Fibroblast of skin of right biceps (primary cell): ENCODE measurements at regions not wholly inside any gene's neighbourhood (a gene's known extent, or its start where the extent isn't known, plus 50 kb on each side); places are given as distances from the start of the nearest gene placed in this dataset.
"Not testable (repeated sequence)": the region's sequence is repeated elsewhere in the genome, so short reads cannot be mapped to it uniquely, and the experiment has no call there.

Experiments used
- DNase-seq: peaks from one replicate; pipeline ENCODE4 v3.0.0-alpha.2; 2013

- no peak for DNase-seq
These were observed 386.5 kb upstream of the SPRY2 start for GRCh38 chr13:80727321-80727975.

GRCh38 chr13:80726868-80727267 lies 385.9 kb upstream of the SPRY2 start:
- DNase-seq: no peak

GRCh38 chr13:80721689-80722088 lies 380.8 kb upstream of the SPRY2 start:
- no peak for DNase-seq

- no peak for DNase-seq
These were observed 378.0 kb upstream of the SPRY2 start for GRCh38 chr13:80718970-80719369.

- DNase-seq: no peak
These were observed 376.9 kb upstream of the SPRY2 start for GRCh38 chr13:80717776-80718175.

- DNase-seq: peak; percentile 2
These were observed 375.7 kb upstream of the SPRY2 start for GRCh38 chr13:80716610-80717081.

GRCh38 chr13:80712026-80712425 lies 371.1 kb upstream of the SPRY2 start:
- DNase-seq: peak; percentile 7

- no peak for DNase-seq
These were observed 367.9 kb upstream of the SPRY2 start for GRCh38 chr13:80708791-80709190.

- no peak for DNase-seq
These were observed 366.4 kb upstream of the SPRY2 start for GRCh38 chr13:80707000-80707983.

- DNase-seq: no peak
These were observed 365.2 kb upstream of the SPRY2 start for GRCh38 chr13:80706164-80706471.

- no peak for DNase-seq
These were observed 364.6 kb upstream of the SPRY2 start for GRCh38 chr13:80705371-80706163.

GRCh38 chr13:80704369-80704768 lies 363.4 kb upstream of the SPRY2 start:
- no peak for DNase-seq

GRCh38 chr13:80695841-80696240 lies 354.9 kb upstream of the SPRY2 start:
- no peak for DNase-seq

GRCh38 chr13:80691814-80692213 lies 350.9 kb upstream of the SPRY2 start:
- DNase-seq: not testable (repeated sequence)

- DNase-seq: no peak
These were observed 349.3 kb upstream of the SPRY2 start for GRCh38 chr13:80690208-80690607.

GRCh38 chr13:80688593-80688992 lies 347.7 kb upstream of the SPRY2 start:
- DNase-seq: no peak

GRCh38 chr13:80685942-80686341 lies 345.0 kb upstream of the SPRY2 start:
- DNase-seq: no peak

- no peak for DNase-seq
These were observed 343.5 kb upstream of the SPRY2 start for GRCh38 chr13:80684217-80684991.

GRCh38 chr13:80680786-80681366 lies 339.9 kb upstream of the SPRY2 start:
- no peak for DNase-seq

- DNase-seq: no peak
These were observed 338.5 kb upstream of the SPRY2 start for GRCh38 chr13:80679423-80679822.

- no peak for DNase-seq
These were observed 336.3 kb upstream of the SPRY2 start for GRCh38 chr13:80677227-80677626.

GRCh38 chr13:80675442-80675841 lies 334.5 kb upstream of the SPRY2 start:
- DNase-seq: not testable (repeated sequence)
